Mesothelial cell of epicardium (in vitro differentiated cells): ENCODE measurements at regions not wholly inside any gene's neighbourhood (a gene's known extent, or its start where the extent isn't known, plus 50 kb on each side); places are given as distances from the start of the nearest gene placed in this dataset.

Source experiments
- DNase-seq, 2 experiments: peaks; one replicate each; pipeline ENCODE4 v3.0.0; 2021; ENCODE audit warnings: low spot score in 2 of 2; ENCODE audit not compliant: unreplicated experiment in 2 of 2
- H3K27ac Mint-ChIP-seq: 2 replicates; pipeline ENCODE4 v1.8.0; 2021; ENCODE audit warnings: mixed read lengths
- H3K27me3 Mint-ChIP-seq: 2 replicates; pipeline ENCODE4 v1.8.0; 2021; ENCODE audit warnings: low read depth, mixed read lengths
- H3K36me3 Mint-ChIP-seq: 2 replicates; pipeline ENCODE4 v1.8.0; 2021; ENCODE audit warnings: mixed read lengths
- H3K4me1 Mint-ChIP-seq: 2 replicates; pipeline ENCODE4 v1.8.0; 2021; ENCODE audit warnings: mixed read lengths
- H3K4me3 Mint-ChIP-seq: 2 replicates; pipeline ENCODE4 v1.8.0; 2021; ENCODE audit warnings: mild to moderate bottlenecking, moderate library complexity, mixed read lengths
- H3K9me3 Mint-ChIP-seq: 2 replicates; pipeline ENCODE4 v1.8.0; 2021; ENCODE audit warnings: mixed read lengths
- CTCF ChIP-seq: fragments of 200-600 bp; sonication (generic); IDR thresholded peaks from one replicate; pipeline ENCODE4 v1.5.0; 2021; ENCODE audit warnings: antibody characterized with exemption; ENCODE audit not compliant: unreplicated experiment

GRCh38 chr15:38920966-38921365 lies 356.4 kb upstream of the RASGRP1 start:
- no peak for DNase-seq
- no peak for TF ChIP-seq CTCF
- H3K4me3 Mint-ChIP-seq, result no peak overlapping the region
- H3K27ac Mint-ChIP-seq, result no peak overlapping the region
- H3K36me3 Mint-ChIP-seq, result no peaks in the 10 kb centered on the region
- no peaks in the 10 kb centered on the region for H3K27me3 Mint-ChIP-seq
- no peaks in the 10 kb centered on the region for H3K4me1 Mint-ChIP-seq
- H3K9me3 Mint-ChIP-seq, result no peaks in the 10 kb centered on the region

DNA sequence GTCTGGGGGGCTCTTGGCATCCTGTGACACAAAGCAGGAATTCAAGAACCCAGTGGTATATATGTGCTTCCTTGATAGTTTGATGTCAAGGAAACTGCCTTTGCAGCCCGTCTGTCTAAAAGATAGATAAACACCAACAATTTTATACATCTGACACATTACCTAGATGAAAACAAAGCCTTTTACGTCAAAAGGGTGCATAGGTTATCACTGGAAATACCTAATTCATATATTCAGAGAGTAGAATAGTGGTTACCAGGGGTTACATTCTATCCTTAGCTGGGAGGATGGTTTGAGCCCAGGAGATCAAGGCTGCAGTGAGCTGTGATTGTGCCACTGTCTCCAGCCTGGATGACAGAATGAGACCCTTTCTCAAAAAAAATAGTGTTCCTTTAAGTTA lies 356.9 kb upstream of the RASGRP1 start:
- no peak for TF ChIP-seq CTCF
- Mint-ChIP-seq H3K27ac (no peak overlapping the region), H3K9me3 (no peaks in the 10 kb centered on the region)

GRCh38 chr15:38928431-38928830 lies 363.8 kb upstream of the RASGRP1 start:
- no peak for TF ChIP-seq CTCF
- Mint-ChIP-seq H3K4me3 (no peak overlapping the region), H3K36me3 (no peaks in the 10 kb centered on the region), H3K27me3 (no peaks in the 10 kb centered on the region), H3K4me1 (peaks cover 2% of the 10 kb centered on the region), H3K27ac (no peak overlapping the region), H3K9me3 (peaks cover 6% of the 10 kb centered on the region)
- no peak for DNase-seq

More for the DNA sequence above, 356.9 kb upstream of the RASGRP1 start:
- no peak for DNase-seq
- H3K4me1 Mint-ChIP-seq, result no peaks in the 10 kb centered on the region
- H3K36me3 Mint-ChIP-seq, result no peaks in the 10 kb centered on the region
- no peak overlapping the region for H3K4me3 Mint-ChIP-seq
- no peaks in the 10 kb centered on the region for H3K27me3 Mint-ChIP-seq

GRCh38 chr15:38930851-38931572 lies 366.4 kb upstream of the RASGRP1 start:
- H3K27me3 Mint-ChIP-seq, result no peaks in the 10 kb centered on the region
- DNase-seq, result no peak

DNA sequence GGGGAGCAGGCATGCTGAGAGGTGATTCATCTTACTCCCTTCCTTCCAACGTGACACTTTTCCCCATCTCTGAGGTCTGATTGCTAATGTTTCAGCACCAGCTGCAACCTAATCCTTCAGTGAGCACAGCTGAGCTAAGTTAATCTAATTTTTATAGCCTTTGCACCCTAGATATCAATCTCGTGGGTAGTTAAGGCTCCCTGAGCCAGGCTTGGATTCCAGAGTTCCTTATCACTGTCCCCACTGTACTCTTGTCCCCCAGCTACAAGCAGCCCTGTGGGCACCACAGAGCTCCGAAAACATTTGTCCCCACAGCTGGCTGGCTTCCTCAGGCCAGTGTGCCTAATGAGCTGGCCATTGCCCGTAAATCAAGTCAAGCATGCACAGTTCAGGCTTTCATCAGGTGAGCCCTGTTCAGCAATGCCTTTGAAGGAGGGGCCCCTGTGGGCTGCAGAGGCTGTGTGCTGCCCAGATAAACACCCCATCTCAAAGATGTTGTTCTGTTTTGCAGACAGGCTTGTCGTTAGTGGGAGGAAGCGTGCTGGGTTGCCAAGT lies 376.9 kb upstream of the RASGRP1 start:
- H3K4me1 Mint-ChIP-seq, result peaks cover 13% of the 10 kb centered on the region
- H3K36me3 Mint-ChIP-seq, result no peaks in the 10 kb centered on the region
- no peaks in the 10 kb centered on the region for H3K27me3 Mint-ChIP-seq
- peaks cover 10% of the 10 kb centered on the region for H3K9me3 Mint-ChIP-seq
- no peak overlapping the region for H3K27ac Mint-ChIP-seq
- H3K4me3 Mint-ChIP-seq, result no peak overlapping the region
- DNase-seq, result no peak
- TF ChIP-seq CTCF, result no peak

More at GRCh38 chr15:38930851-38931572, 366.4 kb upstream of the RASGRP1 start:
- Mint-ChIP-seq H3K36me3 (no peaks in the 10 kb centered on the region), H3K4me3 (no peak overlapping the region), H3K4me1 (peaks cover 2% of the 10 kb centered on the region), H3K27ac (no peak overlapping the region), H3K9me3 (peaks cover 21% of the 10 kb centered on the region)
- TF ChIP-seq CTCF, result no peak
